Effector CD8-positive, alpha-beta T cell (primary cell): ENCODE measurements at regions not wholly inside any gene's neighbourhood (a gene's known extent, or its start where the extent isn't known, plus 50 kb on each side); places are given as distances from the start of the nearest gene placed in this dataset.
"Not testable (repeated sequence)": the region's sequence is repeated elsewhere in the genome, so short reads cannot be mapped to it uniquely, and the experiment has no call there.

Source experiments
- DNase-seq: peaks from one replicate; lab custom pipeline; 2025; lab: John Stamatoyannopoulos, UW

DNA sequence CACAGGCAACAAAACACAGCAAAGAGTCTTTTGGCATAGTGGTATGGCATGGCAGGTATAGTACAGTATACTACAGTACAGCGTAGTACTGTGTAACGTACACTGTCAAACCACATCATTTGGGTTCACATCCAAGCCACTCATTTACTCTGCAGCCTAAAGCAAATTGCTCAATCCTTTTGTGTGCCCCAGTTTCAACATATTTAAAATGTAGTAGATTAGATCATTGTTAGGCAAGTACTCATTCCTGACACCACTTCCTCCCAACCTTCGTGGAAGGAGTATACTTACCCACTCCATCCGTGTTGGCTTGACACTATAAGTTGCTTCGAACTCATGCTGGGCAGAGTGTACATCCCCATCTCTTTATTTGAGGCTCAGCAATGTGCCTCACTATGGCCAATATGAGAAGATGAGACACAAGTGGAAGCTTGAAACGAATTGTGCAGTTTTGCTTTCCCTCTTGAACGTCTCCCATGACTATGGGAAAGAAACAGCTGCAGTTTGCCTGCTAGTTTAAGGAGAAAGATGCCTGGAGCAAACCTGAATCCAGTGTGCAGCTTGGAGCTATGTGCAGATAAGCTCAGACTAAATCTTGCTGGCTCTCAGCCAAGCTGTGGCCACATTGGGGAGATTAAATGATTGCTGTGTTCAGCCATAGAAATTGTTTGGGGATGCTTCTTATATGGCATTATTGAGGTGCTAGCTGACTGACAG, 85.7 kb upstream of the TBL1X start:
- DNase-seq = no peak

- DNase-seq = no peak
Measured at GRCh38 chrX:9379697-9380551, 84.9 kb upstream of the TBL1X start.

DNA sequence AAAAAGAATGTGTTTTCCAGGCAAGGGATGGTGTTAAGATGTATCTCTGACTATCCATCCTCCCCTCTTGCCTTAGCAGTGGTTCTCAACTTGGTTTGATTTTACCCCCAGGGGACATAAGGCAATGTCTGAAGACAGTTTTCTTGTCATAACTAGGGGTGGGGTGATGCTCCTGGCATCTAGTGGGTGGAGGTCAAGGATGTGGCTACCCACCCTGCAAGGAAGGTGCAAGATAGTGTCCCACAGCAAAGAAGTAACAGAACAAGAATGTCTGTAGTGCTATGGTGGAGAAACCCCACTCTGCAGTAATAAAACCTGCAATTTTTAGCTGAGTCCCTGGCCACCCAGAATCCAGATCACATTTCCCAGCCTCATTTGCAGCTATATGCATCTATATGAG, 81.2 kb upstream of the TBL1X start:
- no peak for DNase-seq

DNA sequence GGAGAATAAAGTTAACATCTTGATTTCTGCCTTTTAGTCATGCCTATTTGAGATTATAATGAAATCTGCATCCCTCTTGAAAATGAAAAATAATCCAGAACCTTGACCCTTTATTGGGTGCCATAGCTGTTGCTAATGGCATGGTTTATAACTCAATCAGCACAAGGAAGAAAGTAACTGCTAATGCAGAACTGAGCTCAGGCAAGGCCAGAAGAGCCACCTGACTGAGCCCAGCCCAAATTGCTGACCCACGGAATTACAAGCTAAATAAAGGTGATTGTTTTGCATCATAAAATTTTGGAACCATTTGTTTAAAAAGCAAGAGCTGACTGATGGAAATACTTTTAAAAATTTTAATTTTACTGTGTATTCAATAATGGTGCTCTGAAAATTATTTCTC, 76.4 kb upstream of the TBL1X start:
- DNase-seq = no peak

GRCh38 chrX:9390121-9390520, 74.7 kb upstream of the TBL1X start:
- DNase-seq = no peak

GRCh38 chrX:9390693-9391368, 74.0 kb upstream of the TBL1X start:
- no peak for DNase-seq

DNA sequence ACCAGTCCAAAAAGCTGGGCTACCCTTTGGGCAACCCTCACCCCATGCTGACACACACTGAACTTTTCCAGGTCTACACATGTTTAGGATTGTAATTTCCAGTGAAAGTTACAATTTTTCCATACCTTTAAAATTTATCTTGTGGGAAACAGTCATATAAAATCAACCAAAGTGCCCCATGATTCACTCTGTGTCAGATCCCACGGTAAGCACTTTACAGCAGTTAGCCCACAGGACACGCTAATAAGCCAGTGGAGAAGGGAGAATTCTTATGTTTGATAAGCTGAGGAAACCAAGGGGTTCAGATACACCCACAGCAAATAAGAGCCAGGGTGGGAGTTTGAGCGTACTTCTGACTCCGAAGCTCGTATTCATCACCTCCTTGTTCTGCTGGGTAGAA, 72.4 kb upstream of the TBL1X start:
- no peak for DNase-seq

DNA sequence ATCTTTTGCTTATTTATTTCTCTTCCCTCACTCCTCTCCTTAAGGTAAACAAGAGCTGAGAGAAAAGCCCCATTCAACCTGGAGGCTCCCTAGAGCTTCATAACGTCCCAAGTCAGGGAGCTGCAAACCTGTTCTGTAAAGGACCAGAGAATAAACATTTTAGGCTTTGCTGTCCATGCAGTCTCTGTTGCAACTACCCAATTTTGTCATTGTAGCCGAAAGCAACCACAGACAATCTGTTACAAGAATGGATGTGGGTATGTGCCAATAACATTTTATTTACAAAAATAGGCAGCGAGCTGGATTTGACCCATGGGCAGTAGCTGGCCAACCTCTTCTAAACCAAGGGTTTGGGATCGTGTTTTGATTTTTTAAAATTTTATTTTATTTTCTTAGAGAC, 71.3 kb upstream of the TBL1X start:
- DNase-seq = no peak

GRCh38 chrX:9394212-9394611, 70.6 kb upstream of the TBL1X start:
- no peak for DNase-seq

DNA sequence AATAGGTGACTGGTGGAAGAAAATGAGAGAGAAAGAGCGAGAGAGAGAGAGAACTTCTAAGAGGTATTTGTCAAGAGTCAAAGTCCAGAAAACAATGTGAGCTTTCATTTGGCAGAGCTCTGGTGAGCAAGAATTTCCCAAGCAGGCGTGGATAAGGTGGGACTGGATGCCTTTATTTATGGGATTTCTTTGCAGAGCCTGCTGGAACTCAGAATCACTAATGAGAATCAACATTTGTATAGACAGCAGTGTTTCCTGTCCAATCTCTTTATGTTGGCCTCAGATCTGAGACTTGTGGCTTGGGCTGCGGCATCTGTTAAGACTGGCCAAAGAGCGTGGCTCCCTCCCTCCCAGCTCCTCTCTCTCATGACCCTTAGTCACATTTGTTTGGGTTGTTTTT, 67.9 kb upstream of the TBL1X start:
- no peak for DNase-seq

- no peak for DNase-seq
Measured at GRCh38 chrX:9401051-9401450, 63.8 kb upstream of the TBL1X start.

GRCh38 chrX:9403374-9403773, 61.5 kb upstream of the TBL1X start:
- no peak for DNase-seq

GRCh38 chrX:9405635-9406034, 59.2 kb upstream of the TBL1X start:
- DNase-seq = not testable (repeated sequence)

DNA sequence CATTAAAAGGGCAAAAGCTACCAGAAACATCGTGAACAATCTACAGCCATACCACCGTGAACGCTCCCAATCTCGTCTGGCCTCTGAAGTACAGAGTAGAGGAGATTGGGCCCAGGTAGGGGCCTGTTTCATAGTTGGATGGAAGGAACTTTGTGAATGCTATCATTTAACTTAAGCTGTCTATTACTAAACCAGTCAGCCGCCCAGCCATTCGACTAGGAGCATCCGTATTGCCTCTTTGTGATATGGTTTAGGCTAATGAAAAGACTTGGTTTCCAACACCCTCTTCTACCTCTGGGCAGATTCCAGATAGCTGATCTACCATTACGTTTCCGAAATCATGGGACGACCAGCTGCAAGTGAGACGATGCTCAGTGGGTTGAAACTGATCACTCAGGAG, 54.0 kb upstream of the TBL1X start:
- not testable (repeated sequence) for DNase-seq

DNA sequence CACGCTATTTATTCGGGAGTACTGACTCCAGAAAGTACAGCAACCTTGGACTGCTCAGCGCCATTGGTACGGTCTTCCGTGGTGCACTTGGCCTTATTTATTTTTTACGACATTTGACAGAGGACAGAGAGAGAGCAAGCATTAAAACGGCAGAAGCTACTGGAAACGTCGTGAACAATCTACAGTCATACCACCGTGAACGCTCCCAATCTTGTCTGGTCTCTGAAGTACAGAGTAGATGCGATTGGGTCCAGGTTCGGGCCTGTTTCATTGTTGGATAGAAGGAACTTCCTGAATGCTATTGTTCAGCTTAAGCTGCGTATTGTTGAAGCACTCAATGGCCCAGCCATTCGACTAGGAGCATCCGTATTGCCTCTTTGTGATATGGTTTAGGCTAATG, 53.2 kb upstream of the TBL1X start:
- not testable (repeated sequence) for DNase-seq

DNA sequence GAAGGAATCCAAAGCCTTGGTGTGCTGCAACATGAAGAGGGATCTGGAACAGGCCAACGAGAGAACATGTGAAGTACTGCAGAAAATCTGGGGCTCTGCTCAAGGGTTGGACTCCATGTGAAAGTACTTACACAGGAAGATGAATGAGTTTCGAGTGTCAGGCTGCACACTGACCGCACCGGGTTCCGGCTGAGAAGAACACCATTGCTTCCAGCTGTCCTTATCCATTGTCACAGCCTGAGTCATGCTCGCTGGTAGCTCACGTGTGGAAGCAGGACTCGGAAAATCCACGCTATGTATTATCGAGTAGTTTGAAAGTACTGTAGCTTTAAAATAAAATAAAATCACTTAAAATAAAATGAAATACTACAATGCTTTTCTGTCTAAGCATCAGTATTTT, 50.4 kb upstream of the TBL1X start:
- DNase-seq = no peak
